Keratinocyte (primary cell): ENCODE measurements at regions not wholly inside any gene's neighbourhood (a gene's known extent, or its start where the extent isn't known, plus 50 kb on each side); places are given as distances from the start of the nearest gene placed in this dataset.

Experiments used
- DNase-seq: peaks from one replicate; pipeline ENCODE4 v3.0.0-alpha.2; 2011; ENCODE audit warnings: low read depth, missing footprints, low spot score
- FAIRE-seq: peaks from 2 replicates; lab custom pipeline; 2011; peaks lifted over from hg19 to GRCh38; lab: Jason Lieb, UNC
- H2AFZ ChIP-seq: 2 replicates; pipeline ENCODE4 v1.6.0; 2012; ENCODE audit warnings: low read length, control low read depth, inconsistent platforms; ENCODE audit not compliant: control insufficient read depth
- H3K27ac ChIP-seq: 2 replicates; pipeline ENCODE4 v1.5.1; 2011; ENCODE audit warnings: low read length; ENCODE audit not compliant: control insufficient read depth, insufficient read depth
- H3K27me3 ChIP-seq: 3 replicates; pipeline ENCODE4 v1.6.0; 2011; ENCODE audit warnings: low read length; ENCODE audit not compliant: control insufficient read depth, insufficient read depth; ENCODE audit errors: extremely low read depth
- H3K36me3 ChIP-seq, 2 experiments: 2 replicates in 1 of 2; 3 replicates in 1 of 2; pipeline ENCODE4 v1.5.1; 2011; ENCODE audit warnings: low read length in 2 of 2, mild to moderate bottlenecking in 1 of 2; ENCODE audit not compliant: control insufficient read depth in 2 of 2, insufficient read depth in 2 of 2; ENCODE audit errors: extremely low read depth in 1 of 2
- H3K4me1 ChIP-seq: 3 replicates; pipeline ENCODE4 v1.5.1; 2011; ENCODE audit warnings: low read length; ENCODE audit not compliant: control insufficient read depth, insufficient read depth; ENCODE audit errors: extremely low read depth
- H3K4me2 ChIP-seq: 3 replicates; pipeline ENCODE4 v1.6.0; 2011; ENCODE audit warnings: low read depth, low read length; ENCODE audit not compliant: control insufficient read depth, insufficient read depth; ENCODE audit errors: extremely low read depth
- H3K4me3 ChIP-seq, 3 experiments: fragments of 200-600 bp in 1 of 3; sonication (generic) in 1 of 3; 2 replicates in 2 of 3; 3 replicates in 1 of 3; pipeline ENCODE4 v1.5.1; 2011 to 2016; ENCODE audit warnings: low read length in 3 of 3, mild to moderate bottlenecking in 3 of 3, control low read depth in 2 of 3, inconsistent platforms in 1 of 3, low read depth in 1 of 3, mixed read lengths in 1 of 3, mixed run types in 1 of 3, moderate library complexity in 1 of 3; ENCODE audit not compliant: control insufficient read depth in 2 of 3, insufficient read depth in 2 of 3; ENCODE audit errors: extremely low read depth in 1 of 3
- H3K79me2 ChIP-seq: 2 replicates; pipeline ENCODE4 v1.6.0; 2012; ENCODE audit warnings: low read length; ENCODE audit not compliant: control insufficient read depth, insufficient read depth
- H3K9ac ChIP-seq: 3 replicates; pipeline ENCODE4 v1.6.0; 2011; ENCODE audit warnings: low read length; ENCODE audit not compliant: control insufficient read depth, insufficient read depth; ENCODE audit errors: extremely low read depth
- H3K9me1 ChIP-seq: 3 replicates; pipeline ENCODE4 v1.6.0; 2011; ENCODE audit warnings: low read length; ENCODE audit not compliant: control insufficient read depth, insufficient read depth; ENCODE audit errors: extremely low read depth
- H3K9me3 ChIP-seq: 2 replicates; pipeline ENCODE4 v1.5.1; 2012; ENCODE audit warnings: low read depth, low read length; ENCODE audit not compliant: control insufficient read depth
- H4K20me1 ChIP-seq: 3 replicates; pipeline ENCODE4 v1.6.0; 2011; ENCODE audit warnings: low read length; ENCODE audit not compliant: control insufficient read depth, insufficient read depth; ENCODE audit errors: extremely low read depth
- EZH2 ChIP-seq: IDR thresholded peaks from one replicate; pipeline ENCODE4 v1.6.1; 2012; ENCODE audit warnings: inconsistent platforms, mild to moderate bottlenecking, low read length, moderate library complexity
- dilution Hi-C: fragments of 300-500 bp; cut with MboI; formaldehyde crosslinking; loops from one replicate; pipeline ENCODE4 v1.7.0; 2020; ENCODE audit warnings: low sequenced_read_pairs; ENCODE audit not compliant: extremely low pct_ligation_motif_present
- TF ChIP-seq, protein P1 (sequence below), 3 experiments: IDR thresholded peaks in 1 of 3; conservative IDR thresholded peaks in 1 of 3; optimal IDR thresholded peaks in 1 of 3; 2 replicates in 2 of 3; 3 replicates in 1 of 3; pipeline versions ENCODE3 to v1.5.1; 2011; ENCODE audit warnings: low read length in 3 of 3, mild to moderate bottlenecking in 3 of 3, moderate library complexity in 2 of 3, control low read depth in 1 of 3, inconsistent platforms in 1 of 3; ENCODE audit not compliant: insufficient read depth in 2 of 3; ENCODE audit errors: extremely low read depth in 1 of 3

DNA sequence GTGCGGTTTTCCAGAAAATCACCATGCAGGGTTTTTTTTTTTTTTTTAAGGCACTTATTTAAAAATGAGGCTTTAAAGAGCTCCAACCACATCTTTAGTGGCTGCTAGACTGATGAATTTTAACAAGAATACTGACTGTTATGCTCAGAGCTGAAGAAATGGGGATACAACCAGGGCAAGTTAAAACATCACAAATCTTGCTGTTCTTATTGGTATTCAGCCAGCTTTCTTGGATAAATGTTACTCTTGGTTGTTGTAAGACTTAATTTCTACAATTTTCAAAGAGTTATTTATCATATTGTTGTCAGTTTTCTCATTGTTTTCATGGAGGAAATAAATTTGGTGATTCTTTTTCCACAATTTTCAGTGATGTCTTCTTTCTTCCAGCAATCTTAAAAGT, 352.8 kb upstream of the FAM174A start:
- Histone ChIP-seq H4K20me1 (no peaks in the 10 kb centered on the region), H3K27me3 (no peaks in the 10 kb centered on the region), H3K4me1 (no peaks in the 10 kb centered on the region), H3K27ac (no peak overlapping the region), H3K9me3 (no peaks in the 10 kb centered on the region), H3K9ac (no peak overlapping the region), H3K9me1 (no peaks in the 10 kb centered on the region), H3K79me2 (no peaks in the 10 kb centered on the region), H3K4me3 (no peak overlapping the region), H3K36me3 (no peaks in the 10 kb centered on the region), H3K4me2 (no peak overlapping the region), H2AFZ (no peak overlapping the region)
- DNase-seq, result no peak
- dilution Hi-C loops, result no loop called here
- no peak for FAIRE-seq
- TF ChIP-seq, protein P1, sequence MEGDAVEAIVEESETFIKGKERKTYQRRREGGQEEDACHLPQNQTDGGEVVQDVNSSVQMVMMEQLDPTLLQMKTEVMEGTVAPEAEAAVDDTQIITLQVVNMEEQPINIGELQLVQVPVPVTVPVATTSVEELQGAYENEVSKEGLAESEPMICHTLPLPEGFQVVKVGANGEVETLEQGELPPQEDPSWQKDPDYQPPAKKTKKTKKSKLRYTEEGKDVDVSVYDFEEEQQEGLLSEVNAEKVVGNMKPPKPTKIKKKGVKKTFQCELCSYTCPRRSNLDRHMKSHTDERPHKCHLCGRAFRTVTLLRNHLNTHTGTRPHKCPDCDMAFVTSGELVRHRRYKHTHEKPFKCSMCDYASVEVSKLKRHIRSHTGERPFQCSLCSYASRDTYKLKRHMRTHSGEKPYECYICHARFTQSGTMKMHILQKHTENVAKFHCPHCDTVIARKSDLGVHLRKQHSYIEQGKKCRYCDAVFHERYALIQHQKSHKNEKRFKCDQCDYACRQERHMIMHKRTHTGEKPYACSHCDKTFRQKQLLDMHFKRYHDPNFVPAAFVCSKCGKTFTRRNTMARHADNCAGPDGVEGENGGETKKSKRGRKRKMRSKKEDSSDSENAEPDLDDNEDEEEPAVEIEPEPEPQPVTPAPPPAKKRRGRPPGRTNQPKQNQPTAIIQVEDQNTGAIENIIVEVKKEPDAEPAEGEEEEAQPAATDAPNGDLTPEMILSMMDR (optimal IDR thresholded peaks at IDR 0.05 in 1 of 3, IDR thresholded peaks at IDR 0.05 in 1 of 3, conservative IDR thresholded peaks at IDR 0.05 in 1 of 3; ENCODE audit: extremely low read depth in 1 of 3, insufficient read depth in 2 of 3, low read length in 3 of 3), result no peak
- TF ChIP-seq EZH2, result no peak

DNA sequence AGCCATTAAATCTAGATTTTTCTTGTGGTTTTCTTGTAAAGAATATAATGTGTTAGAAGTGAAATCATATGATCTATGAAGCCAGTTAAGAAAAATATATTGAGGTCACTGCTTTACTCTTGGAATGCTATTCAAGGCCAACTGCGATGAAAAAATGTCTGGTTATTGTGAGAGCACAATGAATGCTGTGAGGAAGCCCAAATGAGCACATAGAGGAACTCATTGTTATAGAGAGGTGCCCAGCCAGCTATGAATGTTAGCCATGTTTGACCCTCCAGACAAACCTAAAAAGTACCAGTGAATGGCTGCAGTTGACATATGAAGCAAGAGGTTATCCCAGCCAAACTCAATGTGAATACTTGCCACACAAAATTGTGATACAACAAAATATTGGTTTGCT, 359.8 kb upstream of the FAM174A start:
- H3K9ac ChIP-seq, result no peak overlapping the region
- no peaks in the 10 kb centered on the region for H3K4me1 ChIP-seq
- dilution Hi-C loops, result no loop called here
- DNase-seq, result no peak
- H3K9me3 ChIP-seq, result no peaks in the 10 kb centered on the region
- no peak overlapping the region for H3K27ac ChIP-seq
- no peaks in the 10 kb centered on the region for H3K9me1 ChIP-seq
- FAIRE-seq, result no peak
- TF ChIP-seq EZH2, result no peak
- TF ChIP-seq, protein P1 (optimal IDR thresholded peaks at IDR 0.05 in 1 of 3, IDR thresholded peaks at IDR 0.05 in 1 of 3, conservative IDR thresholded peaks at IDR 0.05 in 1 of 3; ENCODE audit: extremely low read depth in 1 of 3, insufficient read depth in 2 of 3, low read length in 3 of 3), result no peak
- H4K20me1 ChIP-seq, result no peaks in the 10 kb centered on the region
- H3K4me3 ChIP-seq, result no peak overlapping the region
- H3K36me3 ChIP-seq, result no peaks in the 10 kb centered on the region
- H3K4me2 ChIP-seq, result no peak overlapping the region
- H3K27me3 ChIP-seq, result no peaks in the 10 kb centered on the region
- no peak overlapping the region for H2AFZ ChIP-seq
- H3K79me2 ChIP-seq, result no peaks in the 10 kb centered on the region
